Stimulated activated CD4-positive, alpha-beta T cell treated with anti-CD3 and anti-CD28 coated beads, Interleukin-2, amount 100 ng/mL, for 24 hours (primary cell): ENCODE measurements at regions not wholly inside any gene's neighbourhood (a gene's known extent, or its start where the extent isn't known, plus 50 kb on each side); places are given as distances from the start of the nearest gene placed in this dataset.

Experiments used
- DNase-seq, 2 donors: peaks; one replicate each; pipeline ENCODE4 v3.0.0-alpha.2; 2020

GRCh38 chr2:146161256-146161882, 1641.5 kb upstream of the ZEB2 start:
- DNase-seq = no peak

GRCh38 chr2:146158072-146158674, 1638.3 kb upstream of the ZEB2 start:
- no peak for DNase-seq

- no peak for DNase-seq
Measured at GRCh38 chr2:146147448-146148012, 1627.6 kb upstream of the ZEB2 start.

- DNase-seq = no peak
Measured at GRCh38 chr2:146143971-146144370, 1624.1 kb upstream of the ZEB2 start.

GRCh38 chr2:146138820-146139219, 1618.9 kb upstream of the ZEB2 start:
- no peak for DNase-seq

DNA sequence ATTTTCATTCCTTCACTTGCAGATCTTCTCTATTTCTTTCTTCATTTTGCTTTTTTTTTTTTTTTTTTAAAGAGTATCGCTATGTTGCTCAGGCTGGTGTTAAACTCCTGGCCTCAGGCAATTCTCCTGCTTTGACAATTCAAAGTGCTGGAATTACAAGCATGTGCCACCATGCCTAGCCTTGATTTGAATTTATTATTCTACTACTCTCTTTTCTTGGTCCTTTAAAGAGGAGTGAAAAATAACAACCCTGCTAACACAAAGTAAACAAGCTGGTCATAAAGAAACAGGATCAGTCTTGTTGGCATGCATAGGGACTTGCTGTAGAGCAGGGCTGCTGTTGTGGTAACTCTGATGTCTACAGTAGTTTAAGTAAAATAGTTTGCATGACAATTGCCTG, 1615.3 kb upstream of the ZEB2 start:
- DNase-seq = no peak

DNA sequence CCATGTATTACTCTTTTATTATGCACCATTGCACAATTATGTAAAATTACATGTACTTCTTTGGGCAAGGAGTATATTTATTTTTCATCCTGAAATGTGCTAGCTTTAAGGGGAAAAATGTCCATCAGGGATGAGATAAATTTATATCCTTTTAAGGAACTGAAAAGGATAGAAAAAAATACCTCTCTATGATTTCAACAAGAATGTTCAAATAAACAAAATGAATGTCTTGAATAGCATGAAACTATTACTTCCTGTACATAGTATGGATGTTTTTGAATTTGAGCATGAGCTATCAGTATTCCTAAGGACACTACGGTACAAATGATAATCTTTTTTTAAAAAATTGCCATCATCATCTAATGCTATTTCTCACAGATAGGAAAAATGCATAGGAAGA, 1611.9 kb upstream of the ZEB2 start:
- no peak for DNase-seq

GRCh38 chr2:146131048-146131447, 1611.1 kb upstream of the ZEB2 start:
- DNase-seq = no peak

GRCh38 chr2:146130290-146130689, 1610.4 kb upstream of the ZEB2 start:
- DNase-seq = no peak

- DNase-seq = no peak
Measured at GRCh38 chr2:146129231-146129630, 1609.3 kb upstream of the ZEB2 start.

DNA sequence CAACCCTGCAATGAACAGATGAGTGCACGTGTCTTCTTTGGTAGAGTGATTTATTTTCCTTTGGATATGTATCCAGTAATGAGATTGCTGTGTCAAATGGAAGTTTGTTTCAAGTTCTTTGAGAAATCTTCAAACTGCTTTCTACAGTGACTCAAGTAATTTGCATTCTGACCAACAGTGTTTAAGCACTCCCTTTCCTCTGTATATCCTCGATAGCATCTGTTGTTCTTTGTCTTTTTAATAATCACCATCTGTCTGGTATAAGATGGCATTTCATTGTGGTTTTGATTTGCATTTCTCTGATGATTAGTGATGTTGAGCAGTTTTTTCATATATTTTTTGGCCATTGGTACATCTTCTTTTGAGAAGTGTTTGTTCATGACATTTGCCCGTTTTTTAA, 1608.3 kb upstream of the ZEB2 start:
- DNase-seq = no peak

DNA sequence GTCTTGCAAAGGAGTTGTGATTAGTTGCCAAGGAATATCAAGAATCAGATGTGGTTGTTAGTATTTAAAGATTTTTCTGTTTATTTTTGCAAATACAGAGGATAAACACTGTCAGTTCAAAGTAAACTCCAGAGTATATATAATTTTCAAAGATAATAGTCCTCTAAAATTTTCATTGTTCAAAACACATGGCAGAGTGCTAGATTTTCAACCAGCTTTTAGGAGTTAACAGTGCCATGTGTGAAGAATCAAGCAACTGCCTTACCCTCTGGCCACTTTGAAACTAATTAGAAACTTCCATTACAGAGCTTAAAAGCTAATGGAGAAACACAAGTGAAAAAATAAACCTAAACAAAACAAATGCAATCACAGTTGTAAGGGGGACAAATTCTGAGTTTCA, 1605.6 kb upstream of the ZEB2 start:
- DNase-seq = no peak

- DNase-seq = no peak
Measured at GRCh38 chr2:146124741-146125140, 1604.8 kb upstream of the ZEB2 start.

- DNase-seq = no peak
Measured at GRCh38 chr2:146123714-146124113, 1603.8 kb upstream of the ZEB2 start.

DNA sequence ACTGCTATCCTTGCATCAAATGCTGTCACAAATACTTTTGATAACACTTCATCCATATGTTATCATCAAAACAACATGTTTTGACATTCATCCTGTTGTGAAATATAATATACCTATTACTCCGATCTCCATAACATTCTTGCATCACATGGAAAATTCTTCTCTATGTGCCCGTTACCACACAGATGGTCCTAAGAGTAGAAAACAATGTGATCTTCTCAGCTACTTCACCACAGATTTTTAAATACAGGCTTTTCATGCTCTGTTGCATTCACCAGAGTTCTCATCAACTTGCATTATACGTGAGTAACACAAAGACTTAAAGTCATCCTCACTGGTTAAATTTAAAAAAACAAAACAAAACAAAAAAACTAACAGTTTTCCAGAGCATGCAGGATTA, 1603.3 kb upstream of the ZEB2 start:
- DNase-seq = no peak

DNA sequence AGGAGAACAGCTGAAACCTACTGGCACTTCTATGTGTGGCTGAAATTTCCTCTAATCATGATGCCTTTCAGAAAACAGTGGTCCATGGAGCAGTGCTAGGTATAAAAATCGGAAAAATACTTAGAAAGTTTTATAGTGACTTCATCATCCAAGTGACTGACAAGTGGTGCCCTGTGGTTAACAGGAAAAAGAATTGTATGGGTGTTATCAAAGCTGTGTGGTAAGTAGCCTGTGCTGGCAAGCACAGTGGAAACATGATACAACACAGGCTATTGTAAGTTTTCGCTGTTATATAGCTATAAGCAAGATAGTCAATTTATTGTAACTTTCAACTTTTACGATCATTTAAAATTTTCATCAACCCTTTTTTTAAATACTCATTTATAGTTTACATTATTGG, 1599.7 kb upstream of the ZEB2 start:
- no peak for DNase-seq

GRCh38 chr2:146108993-146109392, 1589.1 kb upstream of the ZEB2 start:
- DNase-seq = no peak

- DNase-seq = no peak
Measured at GRCh38 chr2:146094185-146094584, 1574.3 kb upstream of the ZEB2 start.

DNA sequence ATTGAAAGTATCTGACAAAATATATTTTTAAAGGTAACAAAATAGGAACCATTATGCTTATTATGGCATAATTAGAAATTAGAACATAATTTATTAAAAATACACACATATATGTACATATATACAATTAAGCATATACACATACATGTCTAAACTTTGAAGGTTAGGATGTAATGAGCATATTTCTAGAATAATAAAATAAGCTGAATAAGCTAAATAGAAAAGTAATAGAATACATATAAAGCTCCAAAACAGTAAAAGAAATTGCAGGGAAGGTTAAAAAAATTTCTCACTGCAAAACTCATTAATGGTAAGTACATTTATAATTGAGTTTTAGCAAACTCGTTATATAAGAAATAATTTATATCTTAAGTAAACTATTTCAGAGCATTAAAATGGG, 1561.5 kb upstream of the ZEB2 start:
- DNase-seq = no peak

DNA sequence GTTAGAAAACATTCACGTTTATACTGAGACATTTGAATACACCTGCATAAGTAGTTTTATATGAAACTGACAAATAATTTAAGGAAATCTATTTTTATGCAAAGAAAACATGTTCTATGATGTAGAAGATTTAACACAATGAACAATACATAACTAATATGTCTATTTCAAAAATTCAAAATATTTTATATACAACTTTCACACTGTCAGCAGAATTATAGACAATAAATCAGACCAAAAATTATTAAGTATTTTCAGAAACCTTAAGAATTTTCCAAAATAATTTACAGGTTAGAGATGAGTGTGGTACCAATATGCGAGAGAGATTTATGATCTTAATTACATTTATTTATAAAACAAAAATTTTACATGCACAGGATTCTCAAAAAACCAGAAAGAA, 1561.0 kb upstream of the ZEB2 start:
- DNase-seq = no peak

DNA sequence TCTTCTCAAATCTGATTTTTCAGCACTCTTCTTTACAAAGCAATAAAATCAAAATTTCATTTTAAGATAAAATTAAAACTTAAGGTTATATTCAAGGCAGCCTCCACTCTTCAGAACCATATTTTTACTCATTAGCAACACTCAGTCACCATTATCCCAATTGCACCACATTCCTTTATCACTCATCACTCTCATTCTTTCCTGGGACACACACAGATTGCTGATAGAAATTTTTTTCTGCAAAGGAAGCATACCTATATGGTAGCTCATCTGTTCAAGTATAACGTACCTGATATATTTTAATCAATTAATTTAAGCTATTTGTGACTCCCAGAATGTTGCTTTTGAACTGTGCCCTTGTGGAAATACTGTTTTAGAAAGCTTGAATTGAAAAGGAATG, 1559.3 kb upstream of the ZEB2 start:
- DNase-seq = no peak

- no peak for DNase-seq
Measured at GRCh38 chr2:146077156-146077555, 1557.2 kb upstream of the ZEB2 start.

DNA sequence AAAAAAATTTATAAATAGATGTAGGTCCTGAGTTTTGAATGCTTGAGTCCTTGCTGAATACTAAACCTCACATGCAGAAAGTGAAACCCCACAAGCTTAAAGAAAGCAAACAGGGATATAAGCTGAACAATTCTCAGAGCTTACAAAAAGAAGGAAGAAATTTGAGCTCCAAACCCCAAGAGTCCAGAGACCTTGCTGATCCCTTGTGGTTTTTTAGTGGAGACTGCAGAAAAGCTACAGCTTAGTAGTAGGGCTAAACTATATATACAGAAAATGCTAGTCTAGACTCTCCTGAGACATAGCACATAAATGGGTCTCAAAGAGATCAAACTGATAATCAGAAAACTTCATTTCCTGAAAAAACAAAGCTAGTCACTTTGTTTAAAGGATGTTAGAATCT, 1548.1 kb upstream of the ZEB2 start:
- DNase-seq = no peak

DNA sequence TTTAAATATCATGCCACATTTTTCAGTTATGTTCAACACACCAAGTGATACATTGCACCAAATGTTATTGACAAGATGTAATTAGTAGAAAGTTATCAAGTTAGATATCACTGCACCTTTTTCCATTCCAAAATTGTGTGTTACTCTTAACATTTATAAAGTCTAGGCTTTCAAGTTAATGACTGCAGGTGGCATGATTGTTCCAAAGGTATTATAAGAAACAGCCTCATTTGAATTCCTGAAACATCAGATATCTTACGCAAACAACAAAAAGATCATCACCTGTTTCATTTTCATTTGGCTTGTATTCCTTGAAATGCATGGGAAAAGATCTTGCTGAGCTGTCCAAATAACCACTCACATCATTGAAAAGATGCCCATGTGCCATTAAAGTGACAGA, 1528.2 kb upstream of the ZEB2 start:
- DNase-seq = no peak
